Brain microvascular endothelial cell (primary cell): ENCODE measurements at regions not wholly inside any gene's neighbourhood (a gene's known extent, or its start where the extent isn't known, plus 50 kb on each side); places are given as distances from the start of the nearest gene placed in this dataset.

Experiments used
- DNase-seq: peaks from one replicate; pipeline ENCODE4 v3.0.0-alpha.2; 2020
- H3K27ac ChIP-seq: fragments of 250-450 bp; sonication (Bioruptor Pico); 2 replicates; pipeline ENCODE4 v1.5.1; 2020; ENCODE audit warnings: mild to moderate bottlenecking, moderate library complexity
- H3K27me3 ChIP-seq: fragments of 250-450 bp; sonication (Bioruptor Pico); replicated peaks from 2 replicates; pipeline ENCODE4 v1.5.1; 2020; ENCODE audit warnings: mild to moderate bottlenecking
- H3K36me3 ChIP-seq: fragments of 250-450 bp; sonication (Bioruptor Pico); replicated peaks from 2 replicates; pipeline ENCODE4 v1.5.1; 2020; ENCODE audit warnings: mild to moderate bottlenecking
- H3K4me3 ChIP-seq: 2 replicates; pipeline ENCODE4 v1.5.1; 2011; ENCODE audit warnings: low read depth, mild to moderate bottlenecking, control low read depth, low read length, moderate library complexity
- CTCF ChIP-seq: IDR thresholded peaks from 2 replicates; pipeline ENCODE4 v1.5.1; 2011; ENCODE audit warnings: low read depth, mild to moderate bottlenecking, moderate library complexity, low read length, control low read depth, inconsistent platforms; ENCODE audit errors: missing control alignments
- in situ Hi-C: cut with HindIII; loops from 2 replicates; pipeline ENCODE4 v1.10.0; 2017; ENCODE audit warnings: low sequenced_read_pairs, low pct_ligation_motif_present

GRCh38 chr4:136307765-136308164 lies 1224.5 kb downstream of the PCDH18 start:
- in situ Hi-C loops: no loop called here
- DNase-seq: no peak
- no peak for TF ChIP-seq CTCF
- H3K4me3 ChIP-seq: no peak overlapping the region
- no peaks in the 10 kb centered on the region for H3K27me3 ChIP-seq
- H3K36me3 ChIP-seq: no peaks in the 10 kb centered on the region
- no peak overlapping the region for H3K27ac ChIP-seq

GRCh38 chr4:136306361-136306760 lies 1225.9 kb downstream of the PCDH18 start:
- no peak for TF ChIP-seq CTCF
- Histone ChIP-seq H3K4me3 (no peak overlapping the region), H3K36me3 (no peaks in the 10 kb centered on the region), H3K27me3 (no peaks in the 10 kb centered on the region), H3K27ac (no peak overlapping the region)
- in situ Hi-C loops: no loop called here
- DNase-seq: no peak

DNA sequence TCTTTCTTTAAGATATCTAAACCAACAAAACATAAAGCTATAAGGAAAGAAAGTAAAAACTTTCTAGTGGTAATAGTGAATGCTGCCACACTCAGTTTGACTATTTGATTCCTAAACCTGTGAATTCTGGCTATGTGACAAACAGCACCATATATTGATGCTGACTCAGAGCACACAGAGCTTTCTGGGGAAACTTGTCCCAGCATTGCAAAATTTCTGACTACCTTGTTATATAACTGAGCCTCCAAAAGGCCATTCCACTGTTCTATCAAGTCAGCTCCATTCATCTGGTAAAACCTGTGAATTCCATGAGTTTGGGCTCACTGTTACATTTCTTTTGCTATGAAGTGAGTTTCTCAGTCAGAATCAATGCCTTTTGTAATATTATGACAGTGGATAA lies 1229.7 kb downstream of the PCDH18 start:
- DNase-seq: no peak
- in situ Hi-C loops: no loop called here
- Histone ChIP-seq H3K4me3 (no peak overlapping the region), H3K27me3 (no peaks in the 10 kb centered on the region), H3K27ac (no peak overlapping the region), H3K36me3 (no peaks in the 10 kb centered on the region)
- no peak for TF ChIP-seq CTCF

- Histone ChIP-seq H3K4me3 (no peak overlapping the region), H3K36me3 (no peaks in the 10 kb centered on the region), H3K27ac (no peak overlapping the region), H3K27me3 (no peaks in the 10 kb centered on the region)
- no peak for TF ChIP-seq CTCF
- in situ Hi-C loops: no loop called here
- DNase-seq: no peak
Observed at GRCh38 chr4:136301749-136302495, 1230.4 kb downstream of the PCDH18 start.

DNA sequence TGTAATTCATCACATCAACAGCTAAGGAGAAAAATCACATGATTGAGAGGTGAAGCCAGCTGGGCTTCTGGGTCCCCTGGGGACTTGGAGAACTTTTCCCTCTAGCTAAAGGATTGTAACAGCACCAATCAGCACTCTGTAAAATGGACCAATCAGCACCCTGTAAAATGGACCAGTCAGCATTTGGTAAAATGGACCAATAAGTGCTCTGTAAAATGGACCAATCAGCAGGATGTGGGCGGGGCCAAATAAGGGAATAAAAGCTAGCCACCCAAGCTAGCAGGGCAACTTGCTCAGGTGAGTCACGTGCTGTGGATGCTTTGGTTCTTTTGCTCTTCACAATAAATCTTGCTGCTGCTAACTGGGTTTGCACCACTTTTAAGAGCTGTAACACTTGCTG lies 1248.3 kb downstream of the PCDH18 start:
- H3K4me3 ChIP-seq: no peak overlapping the region
- no peak for TF ChIP-seq CTCF
- no peaks in the 10 kb centered on the region for H3K27me3 ChIP-seq
- no peak for DNase-seq
- H3K27ac ChIP-seq: no peak overlapping the region
- no peaks in the 10 kb centered on the region for H3K36me3 ChIP-seq
- in situ Hi-C loops: no loop called here

- Histone ChIP-seq H3K27ac (no peak overlapping the region), H3K36me3 (no peaks in the 10 kb centered on the region), H3K4me3 (no peak overlapping the region), H3K27me3 (no peaks in the 10 kb centered on the region)
- in situ Hi-C loops: no loop called here
- TF ChIP-seq CTCF: no peak
- DNase-seq: no peak
Observed at GRCh38 chr4:136281889-136282288, 1250.4 kb downstream of the PCDH18 start.
